Neural cell (in vitro differentiated cells): ENCODE measurements at regions not wholly inside any gene's neighbourhood (a gene's known extent, or its start where the extent isn't known, plus 50 kb on each side); places are given as distances from the start of the nearest gene placed in this dataset.

ENCODE experiments used
- H2AFZ ChIP-seq: fragments of 200-600, 300-800 bp; sonication (generic), shearing (Covaris generic); 2 replicates; pipeline ENCODE4 v1.6.0; 2014; ENCODE audit warnings: low read depth, mild to moderate bottlenecking, antibody characterized with exemption, low read length, moderate library complexity
- H3F3A ChIP-seq: fragments of 200-600 bp; shearing (Covaris generic); 2 replicates; pipeline ENCODE4 v1.6.1; 2016; ENCODE audit warnings: mild to moderate bottlenecking, moderate library complexity, mixed read lengths, antibody characterized with exemption, low read length; ENCODE audit not compliant: insufficient read depth, poor library complexity, severe bottlenecking
- H3K27ac ChIP-seq: fragments of 200-600, 300-800 bp; sonication (generic), shearing (Covaris generic); 2 replicates; pipeline ENCODE4 v1.5.1; 2014; ENCODE audit warnings: mild to moderate bottlenecking, low read length, moderate library complexity
- H3K27me3 ChIP-seq: fragments of 300-800, 200-600 bp; sonication (generic), shearing (Covaris generic); 2 replicates; pipeline ENCODE4 v1.6.0; 2014; ENCODE audit warnings: mild to moderate bottlenecking, low read depth, low read length, moderate library complexity; ENCODE audit not compliant: insufficient read depth
- H3K36me3 ChIP-seq: fragments of 300-800, 200-600 bp; sonication (generic), shearing (Covaris generic); 2 replicates; pipeline ENCODE4 v1.5.1; 2014; ENCODE audit warnings: mild to moderate bottlenecking, antibody characterized with exemption, low read length, moderate library complexity; ENCODE audit not compliant: insufficient read depth
- H3K4me2 ChIP-seq: fragments of 300-800, 200-600 bp; sonication (generic), shearing (Covaris generic); 2 replicates; pipeline ENCODE4 v1.6.0; 2014; ENCODE audit warnings: mild to moderate bottlenecking, low read length
- H3K4me3 ChIP-seq: fragments of 300-800, 200-600 bp; sonication (generic), shearing (Covaris generic); 2 replicates; pipeline ENCODE4 v1.5.1; 2014; ENCODE audit warnings: mild to moderate bottlenecking, low read length, moderate library complexity
- H3K79me2 ChIP-seq: fragments of 200-600 bp; shearing (Covaris generic); replicated peaks from 2 replicates; pipeline ENCODE4 v1.6.0; 2014; ENCODE audit warnings: mild to moderate bottlenecking, low read length, moderate library complexity; ENCODE audit not compliant: insufficient read depth
- H3K9ac ChIP-seq: fragments of 300-800, 200-600 bp; sonication (generic), shearing (Covaris generic); 2 replicates; pipeline ENCODE4 v1.6.1; 2016; ENCODE audit warnings: mild to moderate bottlenecking, low read length, mixed read lengths
- H3K9me2 ChIP-seq: fragments of 200-600 bp; shearing (Covaris generic); 2 replicates; pipeline ENCODE4 v1.6.1; 2016; ENCODE audit warnings: mild to moderate bottlenecking, low read length, mixed read lengths; ENCODE audit not compliant: insufficient read depth
- H3K9me3 ChIP-seq: fragments of 200-600, 300-800 bp; sonication (generic), shearing (Covaris generic); 2 replicates; pipeline ENCODE4 v1.6.1; 2016; ENCODE audit warnings: mild to moderate bottlenecking, mixed run types, low read length, moderate library complexity, mixed read lengths
- H4K20me1 ChIP-seq: fragments of 200-600 bp; shearing (Covaris generic); 2 replicates; pipeline ENCODE4 v1.6.1; 2016; ENCODE audit warnings: mild to moderate bottlenecking, mixed run types; ENCODE audit not compliant: insufficient read depth
- CTCF ChIP-seq: fragments of 450-650 bp; IDR thresholded peaks from 2 replicates; pipeline ENCODE4 v1.5.1; 2014; ENCODE audit warnings: antibody characterized with exemption, mild to moderate bottlenecking, moderate library complexity; ENCODE audit not compliant: poor library complexity, severe bottlenecking
- EP300 ChIP-seq: fragments of 450-650 bp; conservative IDR thresholded peaks from 2 replicates; pipeline ENCODE4 v1.6.1; 2014; ENCODE audit warnings: antibody characterized with exemption, mild to moderate bottlenecking, moderate library complexity; ENCODE audit not compliant: poor library complexity, severe bottlenecking
- EZH2 ChIP-seq: fragments of 200-600, 300-800 bp; shearing (Covaris generic), sonication (generic); IDR thresholded peaks from 2 replicates; pipeline ENCODE4 v1.6.1; 2014; ENCODE audit warnings: antibody characterized with exemption, low read length, borderline replicate concordance, mild to moderate bottlenecking; ENCODE audit not compliant: insufficient read depth, poor library complexity, severe bottlenecking
- MXI1 ChIP-seq: fragments of 450-650 bp; conservative IDR thresholded peaks from 2 replicates; pipeline ENCODE4 v1.6.1; 2014; ENCODE audit warnings: antibody characterized with exemption, mild to moderate bottlenecking; ENCODE audit not compliant: poor library complexity, severe bottlenecking
- POLR2AphosphoS5 ChIP-seq: IDR thresholded peaks from 2 replicates; pipeline ENCODE4 v1.6.1; 2012
- RAD21 ChIP-seq: fragments of 450-650 bp; conservative IDR thresholded peaks from 2 replicates; pipeline ENCODE4 v1.6.1; 2014; ENCODE audit warnings: antibody characterized with exemption, mild to moderate bottlenecking, moderate library complexity
- REST ChIP-seq: IDR thresholded peaks from 2 replicates; pipeline ENCODE4 v1.6.1; 2012; ENCODE audit warnings: borderline replicate concordance
- SMC3 ChIP-seq: fragments of 450-650 bp; conservative IDR thresholded peaks from 2 replicates; pipeline ENCODE4 v1.6.1; 2014; ENCODE audit warnings: antibody characterized with exemption, mild to moderate bottlenecking, moderate library complexity; ENCODE audit not compliant: poor library complexity
- TAF1 ChIP-seq: IDR thresholded peaks from 2 replicates; pipeline ENCODE4 v1.6.1; 2012; ENCODE audit warnings: low read depth

GRCh38 chr1:101079341-101079740, 53.8 kb upstream of the DPH5 start:
- H3K4me2 ChIP-seq: no peak overlapping the region
- no peak overlapping the region for H3K4me3 ChIP-seq
- no peaks in the 10 kb centered on the region for H3K79me2 ChIP-seq
- H4K20me1 ChIP-seq: no peaks in the 10 kb centered on the region
- H2AFZ ChIP-seq: no peak overlapping the region
- H3K36me3 ChIP-seq: no peaks in the 10 kb centered on the region
- no peaks in the 10 kb centered on the region for H3K27me3 ChIP-seq
- no peaks in the 10 kb centered on the region for H3K9me2 ChIP-seq
- no peak overlapping the region for H3K27ac ChIP-seq
- no peaks in the 10 kb centered on the region for H3K9me3 ChIP-seq
- TF ChIP-seq TAF1: no peak
- no peak for TF ChIP-seq RAD21
- TF ChIP-seq SMC3: no peak
- no peak for TF ChIP-seq CTCF
- TF ChIP-seq EP300: no peak
- TF ChIP-seq EZH2: no peak
- TF ChIP-seq POLR2AphosphoS5: no peak
- TF ChIP-seq REST: no peak
- no peak for TF ChIP-seq MXI1
- no peaks in the 10 kb centered on the region for H3F3A ChIP-seq
- H3K9ac ChIP-seq: no peak overlapping the region

GRCh38 chr1:101077849-101078248, 52.3 kb upstream of the DPH5 start:
- no peaks in the 10 kb centered on the region for H3K27me3 ChIP-seq
- no peaks in the 10 kb centered on the region for H3K79me2 ChIP-seq
- H4K20me1 ChIP-seq: no peaks in the 10 kb centered on the region
- no peak overlapping the region for H3K4me3 ChIP-seq
- no peaks in the 10 kb centered on the region for H3K9me2 ChIP-seq
- H3K36me3 ChIP-seq: no peaks in the 10 kb centered on the region
- H3K9me3 ChIP-seq: no peaks in the 10 kb centered on the region
- H3K4me2 ChIP-seq: no peak overlapping the region
- H3K27ac ChIP-seq: no peak overlapping the region
- TF ChIP-seq POLR2AphosphoS5 (no peak), EP300 (no peak), EZH2 (no peak), RAD21 (no peak), MXI1 (no peak), TAF1 (no peak), CTCF (no peak), REST (no peak), SMC3 (no peak)
- no peak overlapping the region for H3K9ac ChIP-seq
- H3F3A ChIP-seq: no peaks in the 10 kb centered on the region
- H2AFZ ChIP-seq: no peak overlapping the region
